ENCODE measurements at regions not wholly inside any gene's neighbourhood (a gene's known extent, or its start where the extent isn't known, plus 50 kb on each side); places are given as distances from the start of the nearest gene placed in this dataset.
A peak's percentile ranks its signal among the peaks of the same experiment; 100 is the strongest.

DNA sequence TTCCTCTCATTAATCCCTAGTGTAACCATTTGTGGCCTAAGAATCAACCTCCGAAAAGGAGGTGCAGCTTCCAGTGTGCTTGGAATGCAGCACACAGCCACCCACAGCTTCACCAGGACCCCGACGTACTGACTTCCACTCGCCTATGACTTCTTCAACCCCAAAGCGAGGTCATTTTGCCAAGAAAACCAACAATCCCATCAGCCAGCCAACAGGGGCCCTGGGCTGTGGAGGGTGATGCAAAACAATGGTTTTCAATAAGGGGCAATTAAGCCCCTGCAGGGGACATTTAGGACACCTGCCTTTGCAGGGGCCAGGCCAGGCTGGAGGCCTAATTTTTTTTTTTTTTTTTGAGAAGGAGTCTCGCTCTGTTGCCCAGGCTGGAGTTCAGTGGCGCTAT, 158.1 kb upstream of the SKOR2 start:
- Mint-ChIP-seq H3K36me3 (ENCODE audit: low read depth) (no peaks in the 10 kb centered on the region), H3K27ac (no peak overlapping the region), H3K4me3 (no peak overlapping the region), H3K9me3 (no peaks in the 10 kb centered on the region), H3K27me3 (peaks cover 2% of the 10 kb centered on the region), H3K4me1 (no peaks in the 10 kb centered on the region)
- DNase-seq: no peak
- no peak for ATAC-seq

GRCh38 chr18:47407736-47408135, 156.3 kb upstream of the SKOR2 start:
- Mint-ChIP-seq H3K4me3 (no peak overlapping the region), H3K9me3 (no peaks in the 10 kb centered on the region), H3K27ac (no peak overlapping the region), H3K4me1 (no peaks in the 10 kb centered on the region), H3K36me3 (ENCODE audit: low read depth) (no peaks in the 10 kb centered on the region), H3K27me3 (peaks cover 2% of the 10 kb centered on the region)
- DNase-seq: no peak
- no peak for ATAC-seq

DNA sequence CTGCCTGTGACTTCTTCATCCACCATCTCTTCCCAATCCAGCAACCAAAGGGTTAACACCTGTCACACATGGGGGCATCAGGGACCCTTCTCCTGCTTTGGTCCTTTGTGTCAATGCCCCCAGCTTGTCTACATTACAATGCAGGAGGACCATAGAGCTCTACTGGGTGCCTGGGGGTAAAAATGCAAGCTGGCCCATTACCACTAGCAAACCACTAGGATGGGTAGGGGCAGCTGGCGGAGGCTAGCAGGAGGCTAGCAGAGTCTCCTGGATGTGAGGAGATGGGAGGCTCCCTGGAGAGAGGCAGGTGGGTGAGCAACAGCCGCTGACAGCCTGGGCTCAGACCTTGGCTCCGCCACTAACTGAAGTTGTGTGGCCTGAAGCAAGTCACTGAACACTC, 153.4 kb upstream of the SKOR2 start:
- Mint-ChIP-seq H3K27ac (no peak overlapping the region), H3K27me3 (no peaks in the 10 kb centered on the region), H3K36me3 (ENCODE audit: low read depth) (no peaks in the 10 kb centered on the region), H3K4me1 (no peaks in the 10 kb centered on the region), H3K9me3 (no peaks in the 10 kb centered on the region), H3K4me3 (no peak overlapping the region)
- DNase-seq (no peak), ATAC-seq (no peak)

DNA sequence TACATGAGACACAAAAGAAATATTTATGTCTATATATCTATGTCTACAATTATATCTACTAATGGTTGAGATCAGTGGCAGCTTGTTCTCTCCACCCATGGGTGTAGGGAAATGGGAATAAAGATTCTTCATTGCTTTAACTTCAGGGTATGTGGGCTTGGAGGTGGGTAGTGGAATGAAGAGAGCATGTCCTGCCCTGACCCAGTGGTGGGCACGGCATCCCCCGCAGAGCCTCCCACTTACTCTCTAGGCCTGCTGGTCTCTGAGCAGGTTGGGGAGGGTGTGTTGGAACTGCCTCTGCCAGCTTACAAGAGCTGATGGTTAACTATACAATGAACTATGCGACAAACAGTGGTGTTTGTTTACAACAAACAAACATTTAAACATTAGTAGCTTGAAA, 152.5 kb upstream of the SKOR2 start:
- no peak for ATAC-seq
- H3K4me1 Mint-ChIP-seq: no peaks in the 10 kb centered on the region
- no peak overlapping the region for H3K27ac Mint-ChIP-seq
- H3K9me3 Mint-ChIP-seq: no peaks in the 10 kb centered on the region
- no peak for DNase-seq
- H3K4me3 Mint-ChIP-seq: no peak overlapping the region
- H3K36me3 Mint-ChIP-seq (ENCODE audit: low read depth): no peaks in the 10 kb centered on the region
- no peaks in the 10 kb centered on the region for H3K27me3 Mint-ChIP-seq

GRCh38 chr18:47403317-47403716, 151.9 kb upstream of the SKOR2 start:
- ATAC-seq: no peak
- Mint-ChIP-seq H3K27ac (no peak overlapping the region), H3K9me3 (no peaks in the 10 kb centered on the region), H3K4me3 (no peak overlapping the region), H3K4me1 (no peaks in the 10 kb centered on the region), H3K36me3 (ENCODE audit: low read depth) (no peaks in the 10 kb centered on the region), H3K27me3 (peaks cover 3% of the 10 kb centered on the region)
- no peak for DNase-seq

GRCh38 chr18:47399475-47399874, 148.0 kb upstream of the SKOR2 start:
- Mint-ChIP-seq H3K9me3 (no peaks in the 10 kb centered on the region), H3K36me3 (ENCODE audit: low read depth) (no peaks in the 10 kb centered on the region), H3K4me3 (no peak overlapping the region), H3K4me1 (no peaks in the 10 kb centered on the region), H3K27ac (no peak overlapping the region), H3K27me3 (peaks cover 3% of the 10 kb centered on the region)
- ATAC-seq (no peak), DNase-seq (no peak)

DNA sequence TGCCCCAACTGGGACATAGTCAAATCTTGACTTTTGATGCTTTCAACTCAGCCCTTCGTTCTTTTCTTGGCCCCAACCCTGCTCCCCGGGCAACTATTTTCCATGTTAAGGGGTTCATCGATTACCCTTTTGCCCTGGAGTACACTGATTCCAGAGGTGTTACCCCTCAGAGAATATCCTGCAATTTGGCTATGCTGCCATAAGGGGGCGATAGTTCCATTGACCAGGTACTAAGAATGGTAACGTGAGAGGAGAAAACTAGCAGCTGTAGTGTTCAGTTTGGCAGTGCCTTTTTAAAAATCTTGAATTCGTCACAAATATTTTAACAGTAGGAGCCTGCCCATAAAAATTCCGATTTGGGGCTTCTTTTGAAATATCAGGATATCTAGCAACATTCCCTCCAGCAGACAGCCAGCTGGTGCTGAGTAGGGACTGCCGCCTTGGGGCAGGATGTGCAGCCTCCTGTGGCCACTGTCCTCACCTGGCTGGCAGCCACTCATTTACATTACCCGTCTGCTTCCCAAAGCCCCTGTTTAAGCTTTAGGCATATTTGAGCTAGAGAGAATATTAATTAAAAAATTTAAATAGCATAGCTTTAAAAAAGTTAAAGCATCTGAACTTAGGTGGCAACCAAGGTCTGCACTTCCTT, 146.3 kb upstream of the SKOR2 start:
- no peaks in the 10 kb centered on the region for H3K4me1 Mint-ChIP-seq
- DNase-seq: peak; percentile 26
- no peak for ATAC-seq
- H3K27me3 Mint-ChIP-seq: peaks cover 3% of the 10 kb centered on the region
- H3K36me3 Mint-ChIP-seq (ENCODE audit: low read depth): no peaks in the 10 kb centered on the region
- no peak overlapping the region for H3K4me3 Mint-ChIP-seq
- no peaks in the 10 kb centered on the region for H3K9me3 Mint-ChIP-seq
- no peak overlapping the region for H3K27ac Mint-ChIP-seq

- no peak for DNase-seq
- H3K4me3 Mint-ChIP-seq: no peak overlapping the region
- peaks cover 8% of the 10 kb centered on the region for H3K27me3 Mint-ChIP-seq
- H3K4me1 Mint-ChIP-seq: no peaks in the 10 kb centered on the region
- no peak overlapping the region for H3K27ac Mint-ChIP-seq
- no peaks in the 10 kb centered on the region for H3K36me3 Mint-ChIP-seq (ENCODE audit: low read depth)
- no peak for ATAC-seq
- H3K9me3 Mint-ChIP-seq: no peaks in the 10 kb centered on the region
These were observed 140.2 kb upstream of the SKOR2 start for GRCh38 chr18:47391665-47392064.

- Mint-ChIP-seq H3K4me1 (no peaks in the 10 kb centered on the region), H3K27me3 (peaks cover 8% of the 10 kb centered on the region), H3K4me3 (no peak overlapping the region), H3K9me3 (peaks cover 4% of the 10 kb centered on the region), H3K36me3 (ENCODE audit: low read depth) (no peaks in the 10 kb centered on the region), H3K27ac (no peak overlapping the region)
- DNase-seq (no peak), ATAC-seq (no peak)
These were observed 139.1 kb upstream of the SKOR2 start for GRCh38 chr18:47390410-47391024.

DNA sequence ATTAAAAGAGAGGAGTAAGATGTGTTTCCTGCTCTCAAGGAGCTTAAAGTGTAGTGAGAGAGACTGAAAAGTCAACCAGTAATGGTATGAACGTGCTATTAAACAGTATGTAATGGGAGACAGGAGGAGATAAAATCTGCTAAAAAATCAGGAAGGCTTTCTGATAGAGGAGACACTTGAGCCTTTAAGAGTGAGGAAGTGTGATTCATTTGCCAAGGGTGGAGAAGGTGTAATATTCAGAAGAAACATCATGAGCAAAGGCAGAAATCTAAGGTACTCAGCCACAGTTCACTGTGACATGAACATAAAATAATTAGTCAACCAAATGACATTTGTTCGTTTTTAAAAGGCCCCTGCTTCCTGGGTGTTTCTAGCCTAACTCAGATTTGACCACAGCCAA, 137.8 kb upstream of the SKOR2 start:
- no peak for ATAC-seq
- Mint-ChIP-seq H3K4me1 (no peaks in the 10 kb centered on the region), H3K9me3 (peaks cover 4% of the 10 kb centered on the region), H3K36me3 (ENCODE audit: low read depth) (no peaks in the 10 kb centered on the region), H3K4me3 (no peak overlapping the region), H3K27ac (no peak overlapping the region), H3K27me3 (peaks cover 8% of the 10 kb centered on the region)
- DNase-seq: no peak

GRCh38 chr18:47387864-47388263, 136.4 kb upstream of the SKOR2 start:
- H3K27ac Mint-ChIP-seq: no peak overlapping the region
- no peak for ATAC-seq
- no peak overlapping the region for H3K4me3 Mint-ChIP-seq
- peaks cover 4% of the 10 kb centered on the region for H3K9me3 Mint-ChIP-seq
- H3K27me3 Mint-ChIP-seq: peaks cover 8% of the 10 kb centered on the region
- no peaks in the 10 kb centered on the region for H3K4me1 Mint-ChIP-seq
- DNase-seq: no peak
- H3K36me3 Mint-ChIP-seq (ENCODE audit: low read depth): no peaks in the 10 kb centered on the region

GRCh38 chr18:47383729-47384128, 132.3 kb upstream of the SKOR2 start:
- no peak for ATAC-seq
- Mint-ChIP-seq H3K4me1 (no peaks in the 10 kb centered on the region), H3K4me3 (no peak overlapping the region), H3K27me3 (no peaks in the 10 kb centered on the region), H3K36me3 (ENCODE audit: low read depth) (no peaks in the 10 kb centered on the region), H3K9me3 (peaks cover 4% of the 10 kb centered on the region), H3K27ac (no peak overlapping the region)
- no peak for DNase-seq

DNA sequence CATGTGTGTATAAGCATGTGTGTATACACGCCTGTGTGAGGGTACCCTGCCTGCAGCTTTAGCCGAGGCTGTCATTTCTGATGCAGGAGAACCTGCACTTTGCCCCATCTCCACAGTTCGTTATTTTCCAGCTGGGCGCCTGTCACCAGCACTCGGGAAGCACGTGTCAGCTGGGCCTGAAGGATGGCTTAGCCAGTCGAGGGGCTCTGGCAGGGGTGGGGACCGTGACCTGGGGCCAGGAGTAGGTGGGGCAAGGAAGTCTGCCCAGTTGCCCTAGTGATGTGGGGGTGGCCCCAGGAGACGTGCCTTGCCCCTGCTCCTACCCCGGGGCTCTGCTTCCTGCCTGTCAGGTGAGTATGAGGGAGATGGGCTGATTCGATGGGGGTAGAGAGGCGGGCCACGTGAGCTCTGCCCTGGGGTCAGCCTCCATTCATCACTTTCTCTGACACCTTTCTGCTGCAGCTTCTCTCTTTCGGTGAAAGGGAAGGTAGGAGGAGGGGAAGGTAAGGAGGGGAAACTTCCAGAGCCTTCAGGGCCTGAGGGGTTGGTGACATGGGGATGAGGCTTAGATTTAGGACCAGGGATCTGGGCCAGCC, 130.6 kb upstream of the SKOR2 start:
- peaks cover 4% of the 10 kb centered on the region for H3K9me3 Mint-ChIP-seq
- H3K27me3 Mint-ChIP-seq: no peaks in the 10 kb centered on the region
- H3K4me1 Mint-ChIP-seq: no peaks in the 10 kb centered on the region
- H3K36me3 Mint-ChIP-seq (ENCODE audit: low read depth): no peaks in the 10 kb centered on the region
- H3K4me3 Mint-ChIP-seq: no peak overlapping the region
- DNase-seq: no peak
- no peak overlapping the region for H3K27ac Mint-ChIP-seq
- ATAC-seq: no peak

GRCh38 chr18:47380153-47380552, 128.7 kb upstream of the SKOR2 start:
- no peaks in the 10 kb centered on the region for H3K4me1 Mint-ChIP-seq
- no peak for ATAC-seq
- no peak for DNase-seq
- no peak overlapping the region for H3K4me3 Mint-ChIP-seq
- no peak overlapping the region for H3K27ac Mint-ChIP-seq
- H3K27me3 Mint-ChIP-seq: no peaks in the 10 kb centered on the region
- H3K36me3 Mint-ChIP-seq (ENCODE audit: low read depth): no peaks in the 10 kb centered on the region
- H3K9me3 Mint-ChIP-seq: no peaks in the 10 kb centered on the region

- Mint-ChIP-seq H3K4me3 (no peak overlapping the region), H3K4me1 (no peaks in the 10 kb centered on the region), H3K27ac (no peak overlapping the region), H3K36me3 (ENCODE audit: low read depth) (no peaks in the 10 kb centered on the region), H3K9me3 (no peaks in the 10 kb centered on the region), H3K27me3 (peaks cover 7% of the 10 kb centered on the region)
- DNase-seq: no peak
- no peak for ATAC-seq
These were observed 122.0 kb upstream of the SKOR2 start for GRCh38 chr18:47373465-47373864.
